ENCODE measurements at regions not wholly inside any gene's neighbourhood (a gene's known extent, or its start where the extent isn't known, plus 50 kb on each side); places are given as distances from the start of the nearest gene placed in this dataset.

GRCh38 chr4:163666332-163666873 is 171.9 kb downstream of the TMA16 start:
- no peak for TF ChIP-seq CTCF (IDR thresholded peaks at IDR 0.05; ENCODE audit: extremely low read depth, insufficient read depth, missing control alignments)
- in situ Hi-C loops (cut with MboI; ENCODE audit: low pct_unique_long_range_greater_than_20kb, low sequenced_read_pairs, unreplicated experiment), result loop anchor here (10.0 kb wide), 1 partner anchor 112 kb away; no protein-coding TSS in a partner anchor
- no peak for DNase-seq (ENCODE audit: low spot score)

GRCh38 chr4:163672751-163673150 is 178.3 kb downstream of the TMA16 start:
- no peak for DNase-seq (ENCODE audit: low spot score)
- in situ Hi-C loops (cut with MboI; ENCODE audit: low pct_unique_long_range_greater_than_20kb, low sequenced_read_pairs, unreplicated experiment), result no loop called here
- TF ChIP-seq CTCF (IDR thresholded peaks at IDR 0.05; ENCODE audit: extremely low read depth, insufficient read depth, missing control alignments), result no peak

- in situ Hi-C loops (cut with MboI; ENCODE audit: low pct_unique_long_range_greater_than_20kb, low sequenced_read_pairs, unreplicated experiment), result no loop called here
- no peak for TF ChIP-seq CTCF (IDR thresholded peaks at IDR 0.05; ENCODE audit: extremely low read depth, insufficient read depth, missing control alignments)
- no peak for DNase-seq (ENCODE audit: low spot score)
Measured at GRCh38 chr4:163673848-163674697, 179.6 kb downstream of the TMA16 start.

GRCh38 chr4:163679189-163679588 is 184.7 kb downstream of the TMA16 start:
- in situ Hi-C loops (cut with MboI; ENCODE audit: low pct_unique_long_range_greater_than_20kb, low sequenced_read_pairs, unreplicated experiment), result loop anchor here (25.0 kb wide), 1 partner anchor 333 kb away; no protein-coding TSS in a partner anchor
- TF ChIP-seq CTCF (IDR thresholded peaks at IDR 0.05; ENCODE audit: extremely low read depth, insufficient read depth, missing control alignments), result no peak
- DNase-seq (ENCODE audit: low spot score), result no peak

- TF ChIP-seq CTCF (IDR thresholded peaks at IDR 0.05; ENCODE audit: extremely low read depth, insufficient read depth, missing control alignments), result no peak
- DNase-seq (ENCODE audit: low spot score), result no peak
- in situ Hi-C loops (cut with MboI; ENCODE audit: low pct_unique_long_range_greater_than_20kb, low sequenced_read_pairs, unreplicated experiment), result loop anchor here (25.0 kb wide), 1 partner anchor 332 kb away; no protein-coding TSS in a partner anchor
Measured at GRCh38 chr4:163680386-163681098, 186.1 kb downstream of the TMA16 start.

- TF ChIP-seq CTCF (IDR thresholded peaks at IDR 0.05; ENCODE audit: extremely low read depth, insufficient read depth, missing control alignments), result peak; percentile 66
- peak; percentile 56 for DNase-seq (ENCODE audit: low spot score)
- in situ Hi-C loops (cut with MboI; ENCODE audit: low pct_unique_long_range_greater_than_20kb, low sequenced_read_pairs, unreplicated experiment), result loop anchor here (25.0 kb wide), 1 partner anchor 331 kb away; no protein-coding TSS in a partner anchor
Measured at GRCh38 chr4:163681208-163681821, 186.8 kb downstream of the TMA16 start.

All from GM13977 (cell line).